Keratinocyte (primary cell): ENCODE measurements at regions not wholly inside any gene's neighbourhood (a gene's known extent, or its start where the extent isn't known, plus 50 kb on each side); places are given as distances from the start of the nearest gene placed in this dataset.

Experiments used
- DNase-seq: peaks from one replicate; pipeline ENCODE4 v3.0.0-alpha.2; 2011; ENCODE audit warnings: low read depth, missing footprints, low spot score
- FAIRE-seq: peaks from 2 replicates; lab custom pipeline; 2011; peaks lifted over from hg19 to GRCh38; lab: Jason Lieb, UNC
- H2AFZ ChIP-seq: 2 replicates; pipeline ENCODE4 v1.6.0; 2012; ENCODE audit warnings: low read length, control low read depth, inconsistent platforms; ENCODE audit not compliant: control insufficient read depth
- H3K27ac ChIP-seq: 2 replicates; pipeline ENCODE4 v1.5.1; 2011; ENCODE audit warnings: low read length; ENCODE audit not compliant: control insufficient read depth, insufficient read depth
- H3K27me3 ChIP-seq: 3 replicates; pipeline ENCODE4 v1.6.0; 2011; ENCODE audit warnings: low read length; ENCODE audit not compliant: control insufficient read depth, insufficient read depth; ENCODE audit errors: extremely low read depth
- H3K36me3 ChIP-seq, 2 experiments: 2 replicates in 1 of 2; 3 replicates in 1 of 2; pipeline ENCODE4 v1.5.1; 2011; ENCODE audit warnings: low read length in 2 of 2, mild to moderate bottlenecking in 1 of 2; ENCODE audit not compliant: control insufficient read depth in 2 of 2, insufficient read depth in 2 of 2; ENCODE audit errors: extremely low read depth in 1 of 2
- H3K4me1 ChIP-seq: 3 replicates; pipeline ENCODE4 v1.5.1; 2011; ENCODE audit warnings: low read length; ENCODE audit not compliant: control insufficient read depth, insufficient read depth; ENCODE audit errors: extremely low read depth
- H3K4me2 ChIP-seq: 3 replicates; pipeline ENCODE4 v1.6.0; 2011; ENCODE audit warnings: low read depth, low read length; ENCODE audit not compliant: control insufficient read depth, insufficient read depth; ENCODE audit errors: extremely low read depth
- H3K4me3 ChIP-seq, 3 experiments: fragments of 200-600 bp in 1 of 3; sonication (generic) in 1 of 3; 2 replicates in 2 of 3; 3 replicates in 1 of 3; pipeline ENCODE4 v1.5.1; 2011 to 2016; ENCODE audit warnings: low read length in 3 of 3, mild to moderate bottlenecking in 3 of 3, control low read depth in 2 of 3, inconsistent platforms in 1 of 3, low read depth in 1 of 3, mixed read lengths in 1 of 3, mixed run types in 1 of 3, moderate library complexity in 1 of 3; ENCODE audit not compliant: control insufficient read depth in 2 of 3, insufficient read depth in 2 of 3; ENCODE audit errors: extremely low read depth in 1 of 3
- H3K79me2 ChIP-seq: 2 replicates; pipeline ENCODE4 v1.6.0; 2012; ENCODE audit warnings: low read length; ENCODE audit not compliant: control insufficient read depth, insufficient read depth
- H3K9ac ChIP-seq: 3 replicates; pipeline ENCODE4 v1.6.0; 2011; ENCODE audit warnings: low read length; ENCODE audit not compliant: control insufficient read depth, insufficient read depth; ENCODE audit errors: extremely low read depth
- H3K9me1 ChIP-seq: 3 replicates; pipeline ENCODE4 v1.6.0; 2011; ENCODE audit warnings: low read length; ENCODE audit not compliant: control insufficient read depth, insufficient read depth; ENCODE audit errors: extremely low read depth
- H3K9me3 ChIP-seq: 2 replicates; pipeline ENCODE4 v1.5.1; 2012; ENCODE audit warnings: low read depth, low read length; ENCODE audit not compliant: control insufficient read depth
- H4K20me1 ChIP-seq: 3 replicates; pipeline ENCODE4 v1.6.0; 2011; ENCODE audit warnings: low read length; ENCODE audit not compliant: control insufficient read depth, insufficient read depth; ENCODE audit errors: extremely low read depth
- EZH2 ChIP-seq: IDR thresholded peaks from one replicate; pipeline ENCODE4 v1.6.1; 2012; ENCODE audit warnings: inconsistent platforms, mild to moderate bottlenecking, low read length, moderate library complexity
- dilution Hi-C: fragments of 300-500 bp; cut with MboI; formaldehyde crosslinking; loops from one replicate; pipeline ENCODE4 v1.7.0; 2020; ENCODE audit warnings: low sequenced_read_pairs; ENCODE audit not compliant: extremely low pct_ligation_motif_present
- TF ChIP-seq, protein P1 (sequence below), 3 experiments: IDR thresholded peaks in 1 of 3; conservative IDR thresholded peaks in 1 of 3; optimal IDR thresholded peaks in 1 of 3; 2 replicates in 2 of 3; 3 replicates in 1 of 3; pipeline versions ENCODE3 to v1.5.1; 2011; ENCODE audit warnings: low read length in 3 of 3, mild to moderate bottlenecking in 3 of 3, moderate library complexity in 2 of 3, control low read depth in 1 of 3, inconsistent platforms in 1 of 3; ENCODE audit not compliant: insufficient read depth in 2 of 3; ENCODE audit errors: extremely low read depth in 1 of 3

DNA sequence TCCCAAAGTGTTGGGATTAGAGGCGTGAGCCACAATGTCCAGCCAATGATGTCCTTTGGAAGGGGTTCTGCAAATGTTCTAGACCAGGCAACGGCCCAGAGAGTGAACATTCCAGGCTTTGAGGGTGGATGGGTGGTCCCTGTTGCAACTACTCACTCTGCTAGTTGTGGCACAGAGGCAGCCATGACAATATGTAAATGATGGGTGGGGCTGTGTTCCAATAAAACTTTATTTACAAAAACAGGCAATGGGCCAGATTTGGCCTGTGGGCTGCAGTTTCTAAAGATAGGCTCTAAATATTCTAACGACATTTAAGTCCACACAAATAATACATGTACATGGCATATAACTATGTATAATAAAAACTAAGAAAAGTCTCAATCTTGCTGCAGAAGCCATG is 276.3 kb downstream of the CTTN start:
- H3K9me1 ChIP-seq, result no peaks in the 10 kb centered on the region
- FAIRE-seq, result no peak
- H3K9ac ChIP-seq, result no peak overlapping the region
- H3K27me3 ChIP-seq, result no peaks in the 10 kb centered on the region
- H3K4me3 ChIP-seq, result no peak overlapping the region
- dilution Hi-C loops, result no loop called here
- no peaks in the 10 kb centered on the region for H3K79me2 ChIP-seq
- no peak for TF ChIP-seq EZH2
- TF ChIP-seq, protein P1, sequence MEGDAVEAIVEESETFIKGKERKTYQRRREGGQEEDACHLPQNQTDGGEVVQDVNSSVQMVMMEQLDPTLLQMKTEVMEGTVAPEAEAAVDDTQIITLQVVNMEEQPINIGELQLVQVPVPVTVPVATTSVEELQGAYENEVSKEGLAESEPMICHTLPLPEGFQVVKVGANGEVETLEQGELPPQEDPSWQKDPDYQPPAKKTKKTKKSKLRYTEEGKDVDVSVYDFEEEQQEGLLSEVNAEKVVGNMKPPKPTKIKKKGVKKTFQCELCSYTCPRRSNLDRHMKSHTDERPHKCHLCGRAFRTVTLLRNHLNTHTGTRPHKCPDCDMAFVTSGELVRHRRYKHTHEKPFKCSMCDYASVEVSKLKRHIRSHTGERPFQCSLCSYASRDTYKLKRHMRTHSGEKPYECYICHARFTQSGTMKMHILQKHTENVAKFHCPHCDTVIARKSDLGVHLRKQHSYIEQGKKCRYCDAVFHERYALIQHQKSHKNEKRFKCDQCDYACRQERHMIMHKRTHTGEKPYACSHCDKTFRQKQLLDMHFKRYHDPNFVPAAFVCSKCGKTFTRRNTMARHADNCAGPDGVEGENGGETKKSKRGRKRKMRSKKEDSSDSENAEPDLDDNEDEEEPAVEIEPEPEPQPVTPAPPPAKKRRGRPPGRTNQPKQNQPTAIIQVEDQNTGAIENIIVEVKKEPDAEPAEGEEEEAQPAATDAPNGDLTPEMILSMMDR (optimal IDR thresholded peaks at IDR 0.05 in 1 of 3, IDR thresholded peaks at IDR 0.05 in 1 of 3, conservative IDR thresholded peaks at IDR 0.05 in 1 of 3; ENCODE audit: extremely low read depth in 1 of 3, insufficient read depth in 2 of 3, low read length in 3 of 3), result no peak
- H2AFZ ChIP-seq, result no peak overlapping the region
- H3K9me3 ChIP-seq, result peaks cover 6% of the 10 kb centered on the region
- no peak overlapping the region for H3K27ac ChIP-seq
- DNase-seq, result no peak
- H3K4me2 ChIP-seq, result no peak overlapping the region
- H4K20me1 ChIP-seq, result no peaks in the 10 kb centered on the region
- H3K36me3 ChIP-seq, result no peaks in the 10 kb centered on the region
- no peaks in the 10 kb centered on the region for H3K4me1 ChIP-seq

DNA sequence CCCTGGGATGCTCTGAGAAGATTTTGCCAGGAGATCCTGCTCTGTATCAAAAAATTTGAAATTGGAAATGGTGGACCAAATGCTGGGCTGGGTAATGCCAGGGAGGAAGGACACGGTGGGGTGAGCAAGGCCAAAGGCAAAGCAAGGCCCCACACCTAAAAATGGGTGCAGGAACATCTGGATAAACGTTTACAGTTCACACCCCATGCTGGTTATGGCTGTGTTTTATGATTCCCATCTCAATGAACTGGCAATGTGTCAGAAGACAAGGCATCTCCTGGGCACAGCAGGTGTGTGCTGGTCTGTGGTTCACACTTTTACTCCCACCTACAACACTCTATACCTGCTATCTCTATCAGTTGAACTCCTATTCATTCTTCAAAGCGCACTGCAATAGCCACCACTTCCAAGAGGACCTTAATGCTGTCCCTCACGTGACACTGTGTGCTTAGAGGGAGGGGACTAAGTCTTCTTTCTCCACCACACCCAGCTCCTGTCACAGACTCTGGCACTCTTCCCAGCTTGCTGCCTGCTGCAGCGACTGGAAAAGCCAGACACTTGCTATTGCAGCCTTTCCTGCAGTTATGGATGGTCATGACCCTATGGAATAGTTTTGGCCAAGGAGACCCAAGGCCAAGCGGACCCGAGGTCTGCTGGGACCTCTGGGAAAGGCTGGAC is 277.5 kb downstream of the CTTN start:
- no peak for DNase-seq
- Histone ChIP-seq H3K9ac (no peak overlapping the region), H3K27me3 (no peaks in the 10 kb centered on the region), H4K20me1 (no peaks in the 10 kb centered on the region), H3K79me2 (no peaks in the 10 kb centered on the region), H3K27ac (no peak overlapping the region), H3K4me3 (no peak overlapping the region), H2AFZ (no peak overlapping the region), H3K36me3 (no peaks in the 10 kb centered on the region), H3K4me1 (no peaks in the 10 kb centered on the region), H3K9me1 (no peaks in the 10 kb centered on the region), H3K4me2 (no peak overlapping the region), H3K9me3 (peaks cover 15% of the 10 kb centered on the region)
- dilution Hi-C loops, result no loop called here
- no peak for FAIRE-seq
- TF ChIP-seq, protein P1 (optimal IDR thresholded peaks at IDR 0.05 in 1 of 3, IDR thresholded peaks at IDR 0.05 in 1 of 3, conservative IDR thresholded peaks at IDR 0.05 in 1 of 3; ENCODE audit: extremely low read depth in 1 of 3, insufficient read depth in 2 of 3, low read length in 3 of 3), result no peak
- TF ChIP-seq EZH2, result no peak
